Stimulated activated CD4-positive, alpha-beta T cell treated with anti-CD3 and anti-CD28 coated beads, TNF-alpha, amount 100 ng/mL, for 48 hours (primary cell): ENCODE measurements at regions not wholly inside any gene's neighbourhood (a gene's known extent, or its start where the extent isn't known, plus 50 kb on each side); places are given as distances from the start of the nearest gene placed in this dataset.

ENCODE experiments used
- DNase-seq, 3 donors: peaks; one replicate each; pipeline ENCODE4 v3.0.0-alpha.2; 2020; ENCODE audit warnings: low read depth in 3 of 3

DNA sequence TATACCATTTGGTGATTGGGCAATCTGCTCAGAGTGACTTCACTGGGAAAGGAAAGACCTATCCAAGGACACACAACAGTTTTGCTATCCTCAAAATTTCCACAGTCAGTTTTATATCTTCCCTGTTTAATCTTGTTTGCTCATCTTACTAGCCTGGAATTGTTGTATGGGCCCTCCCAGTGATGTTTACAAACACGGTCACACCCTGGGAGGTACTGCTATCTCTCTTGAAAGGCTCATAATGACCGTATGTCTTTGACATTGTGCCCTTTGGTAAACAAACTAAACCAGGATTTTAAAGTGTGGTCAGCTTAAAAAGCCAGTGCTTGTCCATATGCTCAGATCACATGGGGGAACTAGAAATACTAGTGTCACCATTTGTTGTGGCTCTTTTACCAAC lies 277.0 kb downstream of the CDH2 start:
- DNase-seq: no peak

DNA sequence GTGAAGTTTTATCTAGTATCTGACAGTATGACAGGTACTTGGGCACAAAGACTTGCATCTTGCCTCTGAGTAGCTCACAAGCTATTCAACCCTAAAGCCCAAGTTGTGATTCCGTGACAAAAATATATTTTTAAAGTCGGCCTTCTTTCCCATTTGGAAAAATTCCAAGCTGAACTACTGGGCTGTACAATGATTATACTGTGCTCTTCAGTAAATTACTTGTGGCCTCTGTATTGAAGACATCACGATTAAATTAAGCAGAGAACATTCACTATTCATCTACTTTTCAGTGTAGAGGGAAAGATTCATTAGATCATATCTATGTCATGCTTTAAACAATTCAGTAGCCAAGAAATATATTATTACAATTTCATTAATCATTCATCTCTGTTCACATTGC lies 282.2 kb downstream of the CDH2 start:
- no peak for DNase-seq

DNA sequence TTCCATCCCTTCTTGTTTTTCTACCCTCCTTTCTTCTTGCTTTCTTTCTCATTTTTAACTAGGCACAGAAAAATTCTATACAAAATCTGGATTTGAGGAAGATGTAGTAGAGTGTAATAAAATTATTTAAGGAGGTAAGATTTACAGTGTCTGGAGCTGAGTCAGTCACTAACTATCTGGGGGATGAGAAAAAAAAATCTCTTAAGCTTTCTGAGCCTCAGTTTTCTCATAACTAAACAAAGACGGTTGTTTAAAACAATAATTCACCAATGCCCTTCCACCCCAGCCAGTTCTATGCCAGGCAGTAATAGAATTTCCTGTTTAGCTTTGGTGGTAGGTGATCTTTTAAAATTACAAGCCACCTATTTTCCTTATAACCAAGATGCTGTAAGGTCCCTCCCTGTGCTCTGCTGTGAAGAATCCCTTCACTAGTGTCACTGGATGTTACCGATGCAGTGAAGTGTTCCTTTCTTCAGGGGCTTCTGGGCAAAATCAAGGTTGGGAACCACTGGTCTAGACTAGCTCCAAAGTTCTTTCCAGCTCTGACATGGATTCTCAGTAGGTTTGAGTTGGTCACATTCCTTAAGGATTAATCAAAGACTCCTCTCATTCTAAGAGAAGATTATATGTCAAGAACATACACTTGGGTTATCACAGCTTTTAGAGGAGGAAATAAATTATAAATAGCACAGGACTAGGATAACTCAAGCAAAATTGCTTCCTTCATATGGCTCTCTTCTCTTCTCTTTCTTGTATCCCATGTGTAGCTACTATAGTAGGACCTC lies 289.0 kb downstream of the CDH2 start:
- no peak for DNase-seq

DNA sequence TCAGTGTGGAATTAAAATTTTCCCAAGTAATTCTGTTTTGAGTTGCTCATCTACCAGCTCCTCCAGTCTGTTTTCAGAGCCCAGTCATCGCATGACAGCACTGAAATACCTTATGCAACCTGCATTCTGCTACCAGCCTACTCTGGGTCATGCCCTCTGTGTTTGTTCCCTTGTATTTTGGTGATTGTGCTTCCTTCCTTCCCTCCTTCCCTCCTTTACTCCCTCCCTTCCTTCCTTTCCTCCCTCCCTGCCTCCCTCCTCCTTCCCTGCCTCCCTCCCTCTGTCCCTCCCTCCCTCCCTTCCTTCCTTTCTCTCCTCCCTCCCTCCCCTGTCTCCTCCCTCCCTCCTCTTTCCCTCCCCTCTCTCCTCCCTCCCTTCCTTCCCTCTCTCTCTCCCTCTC lies 289.6 kb downstream of the CDH2 start:
- DNase-seq: no peak

DNA sequence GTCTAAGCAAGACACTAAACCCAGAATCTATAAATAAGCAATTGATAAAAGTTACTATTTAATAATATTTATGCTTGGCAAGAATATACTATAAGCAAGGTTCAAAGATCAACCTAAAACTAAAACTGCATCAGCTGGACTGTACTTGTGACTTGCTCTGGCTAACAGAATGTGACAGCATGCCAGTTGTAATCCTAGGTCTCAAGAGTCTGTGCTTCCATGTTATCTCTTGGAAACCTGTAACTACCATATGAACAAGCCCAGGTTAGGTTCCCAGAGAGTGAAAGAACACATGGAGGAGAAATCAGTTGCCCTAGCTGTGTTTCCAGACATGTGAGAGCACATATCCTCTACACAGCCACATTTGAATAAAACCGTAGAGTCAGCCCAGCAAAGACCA lies 297.4 kb downstream of the CDH2 start:
- DNase-seq: no peak

DNA sequence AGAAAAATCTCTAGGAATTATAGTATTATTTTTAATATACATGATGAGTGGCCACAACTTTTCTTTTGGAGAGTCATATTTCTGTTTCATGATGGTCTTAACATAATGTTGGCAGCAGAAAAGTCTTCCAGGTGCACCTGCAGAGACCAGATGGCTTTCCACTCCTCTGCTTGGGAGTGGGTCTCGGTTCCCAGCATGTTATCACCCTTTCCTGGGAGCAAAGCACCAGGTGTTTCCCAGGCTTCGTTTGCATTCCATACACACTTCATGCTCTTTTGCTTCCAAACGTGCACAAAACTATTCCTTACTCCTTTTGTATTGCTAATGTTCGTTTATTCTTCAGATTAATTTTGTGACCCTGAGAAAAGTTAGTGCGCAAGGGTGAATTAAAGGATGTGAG lies 305.2 kb downstream of the CDH2 start:
- no peak for DNase-seq

DNA sequence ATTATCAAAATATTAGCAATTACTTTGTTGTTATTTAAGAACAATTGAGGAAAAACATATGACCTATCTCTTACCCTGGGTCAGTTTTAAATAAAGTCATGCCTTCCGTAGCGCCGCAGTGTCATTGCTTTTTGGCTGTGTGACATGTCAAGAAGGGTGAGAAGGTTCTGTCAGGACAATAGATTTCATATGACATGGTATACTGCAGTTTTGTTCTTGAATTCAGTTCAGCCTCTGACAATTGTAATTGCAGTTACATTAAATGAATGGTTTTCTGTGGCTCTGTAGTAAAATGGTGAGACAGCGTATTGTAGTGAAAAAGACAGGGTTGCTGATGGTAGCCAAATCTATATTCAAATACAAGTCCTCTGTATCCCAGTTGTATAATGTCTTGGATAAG lies 307.2 kb downstream of the CDH2 start:
- DNase-seq: no peak

DNA sequence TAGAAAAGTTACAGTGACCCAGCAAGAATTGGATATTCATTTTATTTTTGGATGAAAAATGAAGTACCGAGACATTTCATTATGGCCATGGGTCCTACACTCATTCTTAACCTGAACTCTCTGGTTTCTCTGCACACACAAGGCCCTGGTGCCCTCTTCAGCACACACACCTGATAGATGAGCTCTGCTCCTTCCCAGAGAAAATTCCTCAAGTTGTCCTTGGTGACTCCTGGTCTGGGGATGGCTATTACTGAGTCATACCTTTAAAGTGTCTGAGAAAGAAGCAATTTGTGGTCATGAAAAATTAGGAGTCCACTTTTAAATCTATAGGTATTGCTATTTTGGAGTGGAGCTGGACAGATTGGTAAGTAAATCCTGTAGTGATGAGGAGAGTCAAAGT lies 311.5 kb downstream of the CDH2 start:
- no peak for DNase-seq

DNA sequence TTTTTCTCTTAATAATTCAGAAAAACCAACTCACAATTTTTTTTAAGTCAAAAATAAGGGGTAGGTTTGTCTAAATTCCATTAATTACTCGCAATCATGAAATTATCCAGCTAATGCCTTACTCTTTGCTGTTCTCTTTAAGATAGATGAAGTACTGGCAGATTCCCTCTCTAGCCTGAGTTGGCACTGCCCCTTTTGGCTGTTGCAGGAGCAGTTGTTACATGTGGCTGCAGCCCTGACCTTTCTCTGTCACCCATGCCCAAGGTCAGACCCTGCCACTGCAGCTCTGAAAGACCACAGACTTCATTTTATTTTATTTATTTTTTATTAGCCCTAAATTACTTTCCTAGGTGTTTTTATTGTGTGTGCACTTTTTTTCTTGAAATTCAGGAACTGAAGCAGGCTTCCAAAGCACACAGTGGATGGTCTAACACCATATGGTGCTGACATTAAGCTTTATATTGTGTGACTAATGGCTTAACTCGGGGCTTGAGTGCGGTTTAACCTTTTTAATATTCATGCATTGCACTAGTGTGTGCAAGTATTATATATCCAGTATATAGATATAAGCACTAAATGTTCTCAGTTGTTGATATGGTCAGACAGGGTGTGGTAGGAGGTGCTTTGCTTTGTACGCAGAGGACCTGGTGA lies 313.0 kb downstream of the CDH2 start:
- DNase-seq: no peak

DNA sequence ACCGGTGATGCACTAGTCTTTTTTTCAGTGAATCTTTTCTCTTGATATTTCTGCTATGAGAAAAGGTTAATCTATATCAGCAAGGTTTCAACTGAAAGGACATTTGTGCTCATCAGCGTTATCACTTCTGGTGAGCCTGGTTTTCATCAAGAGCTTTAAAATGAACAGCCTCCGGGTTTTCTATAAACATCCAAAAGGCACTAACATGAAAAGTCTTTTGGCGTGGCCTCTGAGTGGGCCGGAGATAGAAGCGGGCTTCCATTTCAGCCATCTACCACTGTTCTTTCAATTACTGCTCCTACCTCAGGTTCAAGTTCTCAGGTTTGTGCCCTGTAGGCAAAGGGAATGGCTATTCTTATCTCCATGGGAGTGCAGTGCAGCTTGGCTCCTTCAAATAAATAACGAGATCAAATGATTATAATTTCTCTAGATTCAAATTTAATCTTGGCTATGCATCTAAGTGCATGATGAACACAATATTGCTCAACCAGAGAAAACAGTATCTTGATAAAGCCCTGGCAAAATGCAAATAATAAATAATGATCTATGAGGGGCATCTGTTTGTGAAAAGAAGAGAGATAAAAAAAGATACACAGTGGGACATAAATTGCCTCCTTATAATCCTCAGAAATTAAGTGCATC lies 314.8 kb downstream of the CDH2 start:
- DNase-seq: no peak

DNA sequence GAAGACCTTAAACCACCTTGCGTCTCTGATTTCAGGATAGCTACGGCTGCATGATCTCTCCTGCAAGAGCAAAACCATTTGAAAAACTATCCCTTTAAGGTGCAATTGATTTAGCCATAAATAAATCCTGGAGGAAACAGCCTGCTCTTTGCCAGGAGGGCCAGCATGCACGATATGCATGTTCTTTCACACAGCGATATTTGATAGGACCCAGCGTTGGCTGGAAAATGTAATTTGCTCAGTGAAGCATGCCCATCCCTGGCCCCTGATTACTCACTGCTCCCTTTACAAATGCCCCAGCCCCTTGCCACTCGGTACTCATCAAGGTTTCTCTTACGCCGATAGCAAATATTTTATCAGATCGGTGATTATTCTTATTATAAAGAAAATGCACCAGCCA lies 315.4 kb downstream of the CDH2 start:
- DNase-seq: no peak

DNA sequence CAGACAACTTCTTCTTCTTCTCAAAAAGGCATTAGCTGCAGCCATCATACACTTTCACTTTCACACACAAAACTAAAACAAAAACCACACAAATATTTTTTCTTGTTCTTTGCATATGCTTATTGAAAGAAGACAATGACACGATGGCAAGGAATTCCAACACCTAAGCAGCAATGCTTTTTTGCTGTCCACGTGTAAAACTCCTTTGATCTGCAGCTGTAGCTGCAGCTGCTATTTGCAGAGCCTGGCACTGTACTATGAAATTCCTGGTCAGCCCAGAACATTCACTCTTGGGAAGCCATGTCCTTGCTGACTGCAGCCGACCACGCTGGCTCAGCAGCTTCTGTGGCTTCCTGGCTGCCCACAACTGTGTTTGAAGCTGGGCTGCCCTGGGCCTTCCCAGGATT lies 316.2 kb downstream of the CDH2 start:
- no peak for DNase-seq

DNA sequence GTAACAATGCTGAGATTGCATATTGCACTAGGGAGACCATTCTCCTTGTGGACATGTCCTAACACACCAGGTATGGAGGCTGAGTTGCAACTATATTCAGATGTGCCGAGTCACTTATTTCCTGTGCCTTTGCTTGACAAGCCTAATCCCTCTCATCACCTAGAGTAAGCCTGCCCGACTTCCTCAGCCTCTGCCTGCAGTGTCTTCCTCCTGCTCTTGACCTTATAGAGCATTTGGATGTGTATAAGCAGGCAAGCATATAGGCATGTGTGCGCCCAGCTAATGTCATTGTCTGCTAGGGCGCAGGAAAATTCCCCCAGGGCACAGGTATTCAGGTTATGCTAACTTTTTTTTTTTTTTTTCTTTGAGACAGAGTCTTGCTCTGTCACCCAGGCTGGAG lies 316.9 kb downstream of the CDH2 start:
- no peak for DNase-seq

DNA sequence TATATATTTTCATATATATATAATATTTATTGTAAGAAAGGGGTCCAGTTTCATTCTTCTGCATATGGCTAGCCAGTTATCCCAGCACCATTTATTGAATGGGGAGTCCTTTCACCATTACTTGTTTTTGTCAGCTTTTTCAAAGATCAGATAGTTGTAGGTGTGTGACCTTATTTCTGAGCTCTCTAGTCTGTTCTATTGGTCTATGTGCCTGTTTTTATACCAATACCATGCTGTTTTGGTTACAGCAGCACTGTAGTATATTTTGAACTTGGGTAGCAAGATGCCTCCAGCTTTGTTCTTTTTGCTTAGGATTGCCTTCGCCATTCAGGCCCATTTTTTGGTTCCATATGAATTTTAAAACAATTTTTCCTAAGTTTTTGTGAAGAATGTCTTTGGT lies 320.1 kb downstream of the CDH2 start:
- DNase-seq: no peak

DNA sequence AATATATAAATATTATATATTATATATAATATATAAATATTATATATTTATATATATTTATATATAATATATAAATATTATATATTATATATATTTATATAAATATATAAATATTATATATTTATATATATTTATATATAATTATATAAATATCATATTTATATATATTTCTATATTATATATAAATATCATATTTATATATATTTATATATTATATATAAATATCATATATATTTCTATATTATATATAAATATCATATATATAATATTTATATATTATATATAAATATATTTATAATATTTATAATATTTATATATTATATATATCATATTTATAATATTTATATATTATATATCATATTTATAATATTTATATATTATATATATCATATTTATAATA lies 321.4 kb downstream of the CDH2 start:
- DNase-seq: no peak

DNA sequence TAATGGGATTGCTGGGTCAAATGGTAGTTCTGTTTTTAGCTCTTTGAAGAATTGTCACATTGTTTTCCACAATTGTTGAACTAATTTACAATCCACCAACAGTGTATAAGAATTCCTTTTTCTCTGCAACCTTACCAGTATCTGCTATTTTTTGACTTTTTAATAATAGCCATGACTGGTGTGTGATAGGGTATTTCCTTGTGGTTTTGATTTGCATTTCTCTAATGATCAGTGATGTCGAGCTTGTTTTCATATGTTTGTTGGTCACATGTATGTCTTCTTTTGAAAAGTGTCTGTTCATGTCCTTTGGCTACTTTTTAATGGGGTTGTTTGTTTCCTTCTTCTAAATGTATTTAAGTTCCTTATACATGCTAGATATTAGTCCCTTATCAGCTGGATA lies 322.3 kb downstream of the CDH2 start:
- DNase-seq: no peak

DNA sequence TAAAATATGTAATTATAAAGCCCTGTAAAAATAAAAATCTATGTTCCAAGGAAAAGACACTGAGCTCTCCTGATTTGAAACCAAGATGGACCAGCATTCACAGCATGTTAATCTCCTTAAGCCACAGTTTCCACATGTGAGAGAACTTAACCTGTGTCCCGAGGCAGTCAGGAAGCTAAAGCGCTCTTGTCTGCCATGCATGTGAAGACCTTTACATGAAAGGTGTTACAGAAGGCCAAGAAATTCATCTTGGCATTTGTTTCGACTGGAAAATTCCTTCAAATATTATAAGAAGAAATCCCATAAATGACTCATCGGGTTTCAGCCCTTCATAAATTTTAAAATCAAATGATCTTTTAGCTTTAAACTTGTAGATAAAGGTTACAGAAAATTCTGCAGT lies 328.6 kb downstream of the CDH2 start:
- no peak for DNase-seq

DNA sequence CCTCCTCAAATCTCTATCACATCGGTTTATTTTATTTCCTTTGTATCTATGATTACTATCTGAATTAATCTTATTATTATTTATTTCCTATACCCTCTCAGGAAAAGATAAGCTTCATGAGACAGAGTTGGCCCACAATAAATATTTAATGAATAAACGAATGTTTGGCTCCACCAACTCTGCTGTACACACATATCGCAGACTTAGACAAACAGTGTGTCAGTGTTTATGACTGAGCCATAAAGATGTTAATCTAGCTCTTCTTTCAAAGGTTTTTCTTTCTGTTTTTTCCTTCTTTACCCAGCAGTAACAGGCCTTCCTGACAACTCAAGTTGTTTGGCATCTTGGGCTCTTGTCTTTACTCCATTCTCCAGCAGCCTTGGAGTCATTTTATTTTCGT lies 329.5 kb downstream of the CDH2 start:
- no peak for DNase-seq

DNA sequence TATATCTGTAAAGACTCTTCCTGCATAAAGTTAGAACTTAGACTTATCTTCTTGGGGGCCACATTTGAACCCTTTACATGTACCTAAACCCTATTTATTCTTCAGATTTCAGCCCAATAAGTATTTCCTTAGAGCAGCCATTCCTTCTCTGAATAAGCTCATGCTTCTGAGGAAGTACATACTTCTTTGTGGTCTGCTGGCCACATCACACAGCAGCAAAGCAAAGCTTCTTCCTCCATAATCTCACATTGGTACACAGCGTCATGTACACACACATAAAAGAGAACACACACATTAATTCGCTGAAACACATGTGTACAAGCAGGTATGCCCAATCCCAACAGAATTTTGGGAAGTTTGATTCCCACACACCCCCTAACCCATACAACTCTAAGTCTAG lies 331.0 kb downstream of the CDH2 start:
- DNase-seq: no peak

DNA sequence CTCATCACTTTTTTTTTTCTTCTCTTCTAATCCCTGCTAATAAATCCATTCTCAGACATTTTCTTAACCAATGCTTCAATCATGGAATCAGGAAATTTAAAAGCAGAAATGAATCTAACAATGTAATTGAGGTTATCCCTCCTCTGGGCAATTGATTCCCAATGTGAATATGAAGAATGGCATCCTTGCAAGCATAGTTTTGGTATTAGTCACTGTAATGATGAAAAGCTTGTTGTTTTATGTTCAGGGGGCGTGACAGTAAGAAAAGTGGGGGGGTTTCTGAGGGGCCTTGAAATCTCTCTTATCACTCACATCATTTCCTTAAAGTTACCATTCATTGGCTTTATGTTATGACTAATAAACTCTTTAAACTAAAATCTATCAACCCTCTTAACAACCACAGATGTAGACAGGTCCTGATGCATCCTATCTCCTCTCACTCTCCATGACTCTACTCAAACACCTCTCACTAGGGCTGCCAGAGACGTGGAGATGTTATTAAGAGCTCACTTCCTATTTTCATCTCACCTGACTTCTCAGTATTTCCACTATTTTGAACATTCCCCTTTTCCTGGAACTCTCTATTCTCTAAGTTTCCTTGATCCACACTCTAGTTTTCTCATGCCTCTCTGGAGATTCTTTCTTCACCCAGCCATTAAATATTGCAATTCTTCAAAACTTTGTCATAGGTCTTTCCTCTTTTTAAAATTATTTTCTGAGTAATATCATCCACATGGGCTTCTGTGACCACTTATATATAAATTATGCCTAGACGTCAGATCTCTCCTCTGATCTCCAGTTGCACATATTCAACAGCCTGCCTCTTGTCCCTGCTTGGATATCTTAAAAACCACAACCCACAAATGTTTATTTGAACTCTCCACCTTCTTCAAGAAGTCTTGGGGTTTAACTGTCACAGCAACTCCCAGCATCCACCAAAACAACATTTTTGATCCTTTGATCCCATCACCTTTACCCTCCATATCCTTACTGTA lies 332.9 kb downstream of the CDH2 start:
- no peak for DNase-seq

DNA sequence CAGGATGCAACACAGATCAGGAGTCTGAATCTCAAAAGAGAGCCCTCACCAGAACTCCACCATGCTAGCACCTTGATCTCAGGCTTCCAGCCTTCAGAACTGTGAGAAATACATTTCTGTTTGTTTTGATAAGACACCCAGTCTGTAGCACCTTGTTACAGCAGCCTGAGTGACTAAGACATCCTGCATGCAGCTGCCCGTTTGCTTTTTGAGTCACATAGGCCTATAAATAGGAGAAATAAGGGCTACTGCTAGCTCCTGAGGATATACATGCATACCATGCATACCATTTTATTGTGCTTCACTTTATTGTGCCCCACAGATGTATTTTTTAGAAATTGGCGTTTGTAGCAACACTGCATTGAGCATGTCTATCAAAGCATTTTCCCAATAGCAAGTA lies 337.8 kb downstream of the CDH2 start:
- no peak for DNase-seq

DNA sequence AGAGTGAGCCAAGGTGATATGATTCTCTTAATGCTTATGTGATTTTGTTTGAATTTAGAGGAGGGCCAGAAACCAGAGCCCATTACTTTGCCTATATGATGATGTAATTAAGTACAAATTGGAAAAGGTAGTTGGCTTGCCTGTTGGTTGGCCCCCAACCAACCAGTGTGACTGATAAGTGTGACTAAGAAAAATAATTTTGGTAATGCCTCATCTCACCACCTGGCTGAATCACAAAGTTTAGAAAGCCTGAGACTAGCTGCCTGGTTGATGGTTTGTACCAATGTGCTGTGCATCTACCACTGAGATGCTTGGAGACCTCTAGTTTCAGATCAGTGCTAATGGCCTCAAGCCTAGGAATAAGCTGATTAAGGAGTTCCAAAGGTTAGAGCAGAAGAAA lies 338.7 kb downstream of the CDH2 start:
- DNase-seq: no peak
